HL-60 (cell line): ENCODE measurements at regions not wholly inside any gene's neighbourhood (a gene's known extent, or its start where the extent isn't known, plus 50 kb on each side); places are given as distances from the start of the nearest gene placed in this dataset.

ENCODE experiments used
- DNase-seq, 2 experiments: peaks; one replicate each; pipeline ENCODE4 v3.0.0-alpha.2; 2010 to 2020; ENCODE audit warnings: low read depth in 1 of 2, low spot score in 1 of 2
- H3K27ac ChIP-seq: fragments of 250-450 bp; sonication (Bioruptor Pico); replicated peaks from 2 replicates; pipeline ENCODE4 v1.5.1; 2020; ENCODE audit warnings: mild to moderate bottlenecking, moderate library complexity
- H3K27me3 ChIP-seq: fragments of 250-450 bp; sonication (Bioruptor Pico); 2 replicates; pipeline ENCODE4 v1.5.1; 2021; ENCODE audit warnings: mild to moderate bottlenecking, moderate library complexity; ENCODE audit not compliant: insufficient read depth, poor library complexity, severe bottlenecking
- H3K4me3 ChIP-seq: replicated peaks from 2 replicates; pipeline ENCODE4 v1.5.1; 2011; ENCODE audit warnings: mild to moderate bottlenecking, control low read depth, low read length; ENCODE audit not compliant: insufficient read depth
- GABPA ChIP-seq: IDR thresholded peaks from 2 replicates; pipeline ENCODE4 v1.6.1; 2012; ENCODE audit warnings: low read depth
- POLR2AphosphoS5 ChIP-seq: IDR thresholded peaks from 2 replicates; pipeline ENCODE4 v1.6.1; 2012; ENCODE audit warnings: low read depth
- SPI1 ChIP-seq: IDR thresholded peaks from 2 replicates; pipeline ENCODE4 v1.6.1; 2012; ENCODE audit warnings: low read depth, mild to moderate bottlenecking, borderline replicate concordance
- TF ChIP-seq, protein P1 (sequence below): IDR thresholded peaks from one replicate; pipeline ENCODE4 v1.5.1; 2011; ENCODE audit warnings: low read length, control low read depth, inconsistent platforms; ENCODE audit not compliant: insufficient read depth
- TF ChIP-seq, protein P2 (sequence below): IDR thresholded peaks from 2 replicates; pipeline ENCODE4 v1.6.1; 2012; ENCODE audit warnings: low read depth; ENCODE audit not compliant: insufficient replicate concordance

DNA sequence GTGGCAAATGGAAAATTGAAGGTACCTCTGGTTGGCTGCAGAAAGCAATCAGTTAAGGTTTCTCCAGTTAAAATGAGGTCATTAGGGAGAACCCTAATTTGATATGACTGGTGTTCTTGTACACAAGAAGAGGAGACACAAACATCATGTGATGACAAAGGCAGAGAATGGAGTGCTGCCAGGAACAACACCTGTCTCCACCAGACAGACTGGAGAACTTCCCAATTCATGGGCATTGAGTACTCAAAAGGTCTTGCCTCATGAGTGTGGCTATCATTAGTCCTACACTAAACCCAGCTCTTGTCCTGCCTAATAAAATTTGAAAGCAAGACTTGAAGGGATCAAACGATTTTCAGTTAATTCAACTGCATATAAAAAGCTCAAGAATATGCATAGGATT, 152.6 kb downstream of the PTPN20 start:
- TF ChIP-seq, protein P1, sequence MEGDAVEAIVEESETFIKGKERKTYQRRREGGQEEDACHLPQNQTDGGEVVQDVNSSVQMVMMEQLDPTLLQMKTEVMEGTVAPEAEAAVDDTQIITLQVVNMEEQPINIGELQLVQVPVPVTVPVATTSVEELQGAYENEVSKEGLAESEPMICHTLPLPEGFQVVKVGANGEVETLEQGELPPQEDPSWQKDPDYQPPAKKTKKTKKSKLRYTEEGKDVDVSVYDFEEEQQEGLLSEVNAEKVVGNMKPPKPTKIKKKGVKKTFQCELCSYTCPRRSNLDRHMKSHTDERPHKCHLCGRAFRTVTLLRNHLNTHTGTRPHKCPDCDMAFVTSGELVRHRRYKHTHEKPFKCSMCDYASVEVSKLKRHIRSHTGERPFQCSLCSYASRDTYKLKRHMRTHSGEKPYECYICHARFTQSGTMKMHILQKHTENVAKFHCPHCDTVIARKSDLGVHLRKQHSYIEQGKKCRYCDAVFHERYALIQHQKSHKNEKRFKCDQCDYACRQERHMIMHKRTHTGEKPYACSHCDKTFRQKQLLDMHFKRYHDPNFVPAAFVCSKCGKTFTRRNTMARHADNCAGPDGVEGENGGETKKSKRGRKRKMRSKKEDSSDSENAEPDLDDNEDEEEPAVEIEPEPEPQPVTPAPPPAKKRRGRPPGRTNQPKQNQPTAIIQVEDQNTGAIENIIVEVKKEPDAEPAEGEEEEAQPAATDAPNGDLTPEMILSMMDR = no peak
- TF ChIP-seq SPI1 (no peak), GABPA (no peak), POLR2AphosphoS5 (no peak)
- TF ChIP-seq, protein P2, sequence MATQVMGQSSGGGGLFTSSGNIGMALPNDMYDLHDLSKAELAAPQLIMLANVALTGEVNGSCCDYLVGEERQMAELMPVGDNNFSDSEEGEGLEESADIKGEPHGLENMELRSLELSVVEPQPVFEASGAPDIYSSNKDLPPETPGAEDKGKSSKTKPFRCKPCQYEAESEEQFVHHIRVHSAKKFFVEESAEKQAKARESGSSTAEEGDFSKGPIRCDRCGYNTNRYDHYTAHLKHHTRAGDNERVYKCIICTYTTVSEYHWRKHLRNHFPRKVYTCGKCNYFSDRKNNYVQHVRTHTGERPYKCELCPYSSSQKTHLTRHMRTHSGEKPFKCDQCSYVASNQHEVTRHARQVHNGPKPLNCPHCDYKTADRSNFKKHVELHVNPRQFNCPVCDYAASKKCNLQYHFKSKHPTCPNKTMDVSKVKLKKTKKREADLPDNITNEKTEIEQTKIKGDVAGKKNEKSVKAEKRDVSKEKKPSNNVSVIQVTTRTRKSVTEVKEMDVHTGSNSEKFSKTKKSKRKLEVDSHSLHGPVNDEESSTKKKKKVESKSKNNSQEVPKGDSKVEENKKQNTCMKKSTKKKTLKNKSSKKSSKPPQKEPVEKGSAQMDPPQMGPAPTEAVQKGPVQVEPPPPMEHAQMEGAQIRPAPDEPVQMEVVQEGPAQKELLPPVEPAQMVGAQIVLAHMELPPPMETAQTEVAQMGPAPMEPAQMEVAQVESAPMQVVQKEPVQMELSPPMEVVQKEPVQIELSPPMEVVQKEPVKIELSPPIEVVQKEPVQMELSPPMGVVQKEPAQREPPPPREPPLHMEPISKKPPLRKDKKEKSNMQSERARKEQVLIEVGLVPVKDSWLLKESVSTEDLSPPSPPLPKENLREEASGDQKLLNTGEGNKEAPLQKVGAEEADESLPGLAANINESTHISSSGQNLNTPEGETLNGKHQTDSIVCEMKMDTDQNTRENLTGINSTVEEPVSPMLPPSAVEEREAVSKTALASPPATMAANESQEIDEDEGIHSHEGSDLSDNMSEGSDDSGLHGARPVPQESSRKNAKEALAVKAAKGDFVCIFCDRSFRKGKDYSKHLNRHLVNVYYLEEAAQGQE = no peak
- Histone ChIP-seq H3K27me3 (peaks cover 2% of the 10 kb centered on the region), H3K4me3 (no peak overlapping the region), H3K27ac (no peak overlapping the region)
- no peak for DNase-seq

DNA sequence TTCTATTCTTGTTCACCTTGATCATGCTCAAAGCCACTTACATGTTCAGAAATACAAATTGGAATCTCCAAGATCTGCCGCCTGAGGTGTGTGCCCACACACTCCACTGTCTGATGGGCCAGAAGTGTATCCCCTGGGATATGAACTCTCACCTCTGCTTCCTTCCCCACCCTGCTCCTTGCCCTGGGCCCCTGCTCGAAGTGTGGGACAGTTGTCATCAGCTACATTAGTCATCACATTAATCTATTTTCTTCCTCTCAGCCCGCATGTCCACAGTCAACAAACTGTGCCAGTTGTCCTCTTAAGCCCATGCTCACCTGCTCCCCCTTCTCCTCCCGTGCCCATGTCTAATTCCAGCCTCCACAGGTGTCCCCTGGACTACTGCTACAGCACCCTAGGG, 154.7 kb downstream of the PTPN20 start:
- Histone ChIP-seq H3K4me3 (no peak overlapping the region), H3K27me3 (no peaks in the 10 kb centered on the region), H3K27ac (no peak overlapping the region)
- no peak for DNase-seq
- TF ChIP-seq, protein P1 = no peak
- TF ChIP-seq, protein P2 = no peak
- TF ChIP-seq SPI1 (no peak), POLR2AphosphoS5 (no peak), GABPA (no peak)

DNA sequence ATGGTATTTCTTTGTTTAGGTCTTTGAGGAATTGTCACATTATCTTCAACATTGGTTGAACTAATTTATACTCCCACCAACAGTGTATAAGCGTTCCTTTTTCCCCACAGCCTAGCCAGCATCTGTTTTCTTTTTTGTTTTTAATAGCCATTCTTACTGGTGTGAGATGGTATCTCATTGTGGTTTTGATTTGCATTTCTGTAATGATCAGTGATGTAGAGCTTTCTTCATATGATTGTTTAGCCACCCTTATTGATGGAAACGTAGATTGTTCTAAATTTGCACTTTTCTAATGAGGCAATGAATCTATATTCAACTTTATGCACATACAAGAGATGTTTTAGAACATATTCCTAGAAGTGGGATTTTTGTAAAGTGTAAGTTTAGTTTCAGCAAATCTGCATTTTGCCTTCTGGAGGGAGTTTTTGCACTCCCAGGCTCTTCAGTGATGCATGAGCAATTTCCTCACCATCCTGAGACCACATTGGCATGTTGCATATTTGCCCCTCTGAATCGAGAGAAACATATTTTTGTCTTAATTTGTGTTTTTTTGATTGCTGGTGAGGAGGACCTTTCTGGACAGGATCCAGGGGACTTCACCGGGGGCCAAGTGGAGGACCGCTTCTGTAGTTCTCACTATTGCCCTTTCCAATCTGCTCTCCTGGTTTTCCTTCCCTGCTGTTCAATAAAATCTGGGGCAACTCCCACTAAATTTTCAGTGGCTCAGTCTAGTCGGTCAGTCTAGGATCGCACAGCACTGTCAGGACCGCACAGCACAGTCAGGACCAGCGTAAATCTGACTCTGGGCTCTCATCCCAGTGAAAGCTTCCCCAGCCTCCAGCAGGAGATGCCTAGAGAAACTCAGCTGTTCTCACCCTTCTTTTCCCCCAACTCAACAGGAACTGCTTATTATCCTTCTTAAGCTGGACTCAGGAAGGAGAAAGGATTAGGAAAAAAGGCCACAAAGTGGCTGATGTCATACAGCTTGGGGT, 157.0 kb downstream of the PTPN20 start:
- DNase-seq = no peak
- TF ChIP-seq GABPA (no peak), POLR2AphosphoS5 (no peak), SPI1 (no peak)
- TF ChIP-seq, protein P1 = no peak
- TF ChIP-seq, protein P2 = no peak
- no peak overlapping the region for H3K27ac ChIP-seq
- no peaks in the 10 kb centered on the region for H3K27me3 ChIP-seq
- no peak overlapping the region for H3K4me3 ChIP-seq
